GM23338 (cell line): ENCODE measurements at regions not wholly inside any gene's neighbourhood (a gene's known extent, or its start where the extent isn't known, plus 50 kb on each side); places are given as distances from the start of the nearest gene placed in this dataset.

Source experiments
- ATAC-seq: fragments of 200-7000 bp; cut with Tn5 transposase; 3 replicates; pipeline ENCODE4 v1.9.1; 2020
- DNase-seq: peaks from one replicate; pipeline ENCODE4 v3.0.0-alpha.2; 2015; ENCODE audit warnings: low spot score
- H2AFZ ChIP-seq: fragments of 200-600 bp; sonication (generic); 2 replicates; pipeline ENCODE4 v1.8.0; 2016; ENCODE audit warnings: antibody characterized with exemption, mild to moderate bottlenecking, moderate library complexity
- H3F3A ChIP-seq: fragments of 200-600 bp; sonication (generic); replicated peaks from 2 replicates; pipeline ENCODE4 v1.8.0; 2017; ENCODE audit warnings: antibody characterized with exemption, mixed run types, low read depth
- H3K27ac ChIP-seq: fragments of 200-600 bp; sonication (generic); 2 replicates; pipeline ENCODE4 v1.6.1; 2016; ENCODE audit warnings: low read depth
- H3K27me3 ChIP-seq: fragments of 200-600 bp; sonication (generic); 2 replicates; pipeline ENCODE4 v1.8.0; 2016; ENCODE audit warnings: mild to moderate bottlenecking, mixed run types, moderate library complexity; ENCODE audit not compliant: insufficient read depth
- H3K36me3 ChIP-seq: fragments of 200-600 bp; sonication (generic); 2 replicates; pipeline ENCODE4 v1.8.0; 2016; ENCODE audit warnings: mild to moderate bottlenecking; ENCODE audit not compliant: insufficient read depth
- H3K4me1 ChIP-seq: fragments of 200-600 bp; sonication (generic); 2 replicates; pipeline ENCODE4 v1.8.0; 2016; ENCODE audit warnings: mild to moderate bottlenecking, moderate library complexity; ENCODE audit not compliant: insufficient read depth
- H3K4me2 ChIP-seq: fragments of 200-600 bp; sonication (generic); 2 replicates; pipeline ENCODE4 v1.7.1; 2017; ENCODE audit warnings: mixed run types
- H3K4me3 ChIP-seq: fragments of 200-600 bp; sonication (generic); 2 replicates; pipeline ENCODE4 v1.6.1; 2016; ENCODE audit warnings: mixed run types
- H3K79me2 ChIP-seq: fragments of 200-600 bp; sonication (generic); replicated peaks from 2 replicates; pipeline ENCODE4 v1.8.0; 2017; ENCODE audit warnings: mild to moderate bottlenecking; ENCODE audit not compliant: insufficient read depth
- H3K9me2 ChIP-seq: fragments of 200-600 bp; sonication (generic); 2 replicates; pipeline ENCODE4 v1.8.0; 2017; ENCODE audit not compliant: insufficient read depth
- H4K20me1 ChIP-seq: fragments of 200-600 bp; sonication (generic); replicated peaks from 2 replicates; pipeline ENCODE4 v1.8.0; 2017; ENCODE audit warnings: mild to moderate bottlenecking; ENCODE audit not compliant: insufficient read depth
- H3K27ac Mint-ChIP-seq: 2 replicates; pipeline ENCODE4 v1.8.0; 2020; ENCODE audit warnings: inconsistent platforms, mild to moderate bottlenecking, moderate library complexity, mixed read lengths
- H3K27me3 Mint-ChIP-seq: 3 replicates; pipeline ENCODE4 v1.8.0; 2022; ENCODE audit warnings: low read depth, mild to moderate bottlenecking, moderate library complexity, mixed read lengths, inconsistent platforms; ENCODE audit not compliant: insufficient read depth, poor library complexity
- H3K36me3 Mint-ChIP-seq: 3 replicates; pipeline ENCODE4 v1.8.0; 2021; ENCODE audit warnings: low read depth, mild to moderate bottlenecking, inconsistent platforms, moderate library complexity, mixed read lengths
- H3K4me1 Mint-ChIP-seq: 3 replicates; pipeline ENCODE4 v1.8.0; 2020; ENCODE audit warnings: mild to moderate bottlenecking, inconsistent platforms, mixed read lengths
- H3K4me3 Mint-ChIP-seq: 3 replicates; pipeline ENCODE4 v1.8.0; 2021; ENCODE audit warnings: moderate library complexity, mild to moderate bottlenecking, inconsistent platforms, mixed read lengths
- H3K9me3 Mint-ChIP-seq: 3 replicates; pipeline ENCODE4 v1.8.0; 2020; ENCODE audit warnings: moderate library complexity, mild to moderate bottlenecking, inconsistent platforms, mixed read lengths
- CREB1 ChIP-seq: fragments of 250-450 bp; sonication (Bioruptor Pico); IDR thresholded peaks from 2 replicates; pipeline ENCODE4 v1.5.0; 2020; ENCODE audit warnings: low read depth, mild to moderate bottlenecking, moderate library complexity
- ETS1 ChIP-seq: IDR thresholded peaks from 2 replicates; pipeline ENCODE4 v1.6.1; 2016; ENCODE audit warnings: antibody characterized with exemption
- EZH2 ChIP-seq: fragments of 200-600 bp; sonication (generic); IDR thresholded peaks from one replicate; pipeline ENCODE4 v1.8.0; 2017; ENCODE audit warnings: antibody characterized with exemption, mild to moderate bottlenecking, low read depth; ENCODE audit not compliant: unreplicated experiment
- JUNB ChIP-seq: IDR thresholded peaks from one replicate; pipeline ENCODE4 v1.6.1; 2016; ENCODE audit warnings: antibody characterized with exemption; ENCODE audit not compliant: unreplicated experiment
- NANOG ChIP-seq: IDR thresholded peaks from 2 replicates; pipeline ENCODE4 v1.6.1; 2016; ENCODE audit warnings: antibody characterized with exemption, borderline replicate concordance
- POLR2AphosphoS5 ChIP-seq: IDR thresholded peaks from 2 replicates; pipeline ENCODE4 v1.6.1; 2016; ENCODE audit warnings: antibody characterized with exemption, low read depth
- STAT1 ChIP-seq: IDR thresholded peaks from one replicate; pipeline ENCODE4 v1.6.1; 2016; ENCODE audit warnings: antibody characterized with exemption; ENCODE audit not compliant: unreplicated experiment
- ZNF114 ChIP-seq: fragments of 250-450 bp; sonication (Bioruptor Pico); IDR thresholded peaks from 2 replicates; pipeline ENCODE4 v1.5.0; 2020; ENCODE audit warnings: mild to moderate bottlenecking, moderate library complexity
- ZNF331 ChIP-seq: fragments of 250-450 bp; sonication (Bioruptor Pico); IDR thresholded peaks from 2 replicates; pipeline ENCODE4 v1.5.0; 2020; ENCODE audit warnings: low read depth, mild to moderate bottlenecking, moderate library complexity

GRCh38 chr12:88753066-88753465, 172.8 kb upstream of the KITLG start:
- no peak overlapping the region for H3K4me3 ChIP-seq
- no peaks in the 10 kb centered on the region for H3K36me3 Mint-ChIP-seq
- H3K27ac ChIP-seq = no peak overlapping the region
- H3K79me2 ChIP-seq = no peaks in the 10 kb centered on the region
- H3K36me3 ChIP-seq = no peaks in the 10 kb centered on the region; the same call in 1 of the 2 replicates
- H3K4me1 ChIP-seq = no peaks in the 10 kb centered on the region
- DNase-seq = no peak
- no peaks in the 10 kb centered on the region for H3K27me3 Mint-ChIP-seq
- TF ChIP-seq ZNF114 (CRISPR knock-in tag) (no peak), NANOG (no peak), STAT1 (no peak), ETS1 (no peak), EZH2 (no peak), ZNF331 (CRISPR knock-in tag) (no peak), CREB1 (CRISPR knock-in tag) (no peak), JUNB (no peak)
- no peaks in the 10 kb centered on the region for H3K4me1 Mint-ChIP-seq
- no peaks in the 10 kb centered on the region for H4K20me1 ChIP-seq
- no peaks in the 10 kb centered on the region for H3F3A ChIP-seq
- no peak overlapping the region for H3K27ac Mint-ChIP-seq
- no peak overlapping the region for H2AFZ ChIP-seq
- no peaks in the 10 kb centered on the region for H3K27me3 ChIP-seq
- H3K4me2 ChIP-seq = no peak overlapping the region
- H3K4me3 Mint-ChIP-seq = no peak overlapping the region
- ATAC-seq = no peak
- no peaks in the 10 kb centered on the region for H3K9me3 Mint-ChIP-seq
- H3K9me2 ChIP-seq = peaks cover 5% of the 10 kb centered on the region; the same call in 1 of the 2 replicates

GRCh38 chr12:88752183-88752582, 171.9 kb upstream of the KITLG start:
- Mint-ChIP-seq H3K9me3 (no peaks in the 10 kb centered on the region), H3K4me3 (no peak overlapping the region), H3K4me1 (no peaks in the 10 kb centered on the region), H3K27me3 (no peaks in the 10 kb centered on the region), H3K27ac (no peak overlapping the region), H3K36me3 (no peaks in the 10 kb centered on the region)
- no peaks in the 10 kb centered on the region for H3K27me3 ChIP-seq
- no peaks in the 10 kb centered on the region for H3F3A ChIP-seq
- no peaks in the 10 kb centered on the region for H4K20me1 ChIP-seq
- DNase-seq (no peak), ATAC-seq (no peak)
- no peak for TF ChIP-seq POLR2AphosphoS5
- TF ChIP-seq ETS1 = no peak
- no peak overlapping the region for H3K4me3 ChIP-seq
- H3K27ac ChIP-seq = no peak overlapping the region
- H3K36me3 ChIP-seq = no peaks in the 10 kb centered on the region; the same call in 1 of the 2 replicates
- H3K4me1 ChIP-seq = no peaks in the 10 kb centered on the region
- H3K9me2 ChIP-seq = peaks cover 5% of the 10 kb centered on the region; the same call in 1 of the 2 replicates
- no peak overlapping the region for H2AFZ ChIP-seq
- H3K79me2 ChIP-seq = no peaks in the 10 kb centered on the region
- no peak overlapping the region for H3K4me2 ChIP-seq
